Fibroblast of mammary gland (primary cell): ENCODE measurements at regions not wholly inside any gene's neighbourhood (a gene's known extent, or its start where the extent isn't known, plus 50 kb on each side); places are given as distances from the start of the nearest gene placed in this dataset.
"Not testable (repeated sequence)": the region's sequence is repeated elsewhere in the genome, so short reads cannot be mapped to it uniquely, and the experiment has no call there.

ENCODE experiments used
- DNase-seq: peaks from one replicate; pipeline ENCODE4 v3.0.0-alpha.2; 2010; ENCODE audit warnings: low read depth
- H3K4me3 ChIP-seq: 2 replicates; pipeline ENCODE4 v1.5.1; 2011; ENCODE audit warnings: low read depth, mild to moderate bottlenecking, low read length, moderate library complexity; ENCODE audit not compliant: control insufficient read depth
- CTCF ChIP-seq: conservative IDR thresholded peaks from 2 replicates; pipeline ENCODE4 v1.5.1; 2011; ENCODE audit warnings: low read depth, low read length, inconsistent platforms; ENCODE audit not compliant: control insufficient read depth, insufficient read depth

DNA sequence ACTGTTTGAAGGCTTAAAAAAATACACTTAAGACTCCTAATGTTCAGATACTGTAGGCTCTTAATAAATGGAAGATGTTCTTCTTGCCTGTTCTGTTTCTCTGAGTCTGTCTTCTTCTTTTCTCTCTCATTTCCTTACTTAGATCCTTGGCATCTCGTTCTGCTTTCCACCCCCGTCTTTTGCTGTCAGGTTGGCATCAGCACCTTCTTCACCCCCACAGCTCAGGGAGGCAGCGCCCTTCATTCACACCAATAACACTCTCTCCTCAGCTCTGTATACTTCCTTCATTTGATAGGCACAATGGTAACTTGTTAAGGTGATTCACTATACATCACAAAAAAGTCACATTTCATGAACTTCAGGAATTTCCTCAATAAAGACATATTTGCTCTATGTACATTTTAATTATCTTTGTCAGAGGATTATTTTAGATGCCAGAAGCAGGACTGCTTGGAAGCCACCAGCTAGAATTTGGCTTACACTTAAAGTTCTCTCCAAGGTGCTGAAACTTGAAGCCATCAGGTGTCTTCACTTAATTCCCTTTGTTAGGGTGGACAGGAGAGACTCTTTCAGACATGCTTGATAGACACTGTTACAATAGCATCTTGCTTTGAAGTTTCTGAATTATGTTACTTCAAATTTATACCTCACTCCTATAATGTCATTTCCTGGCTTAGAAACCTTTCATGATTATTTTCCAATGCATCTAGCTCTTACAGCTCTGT is 670.1 kb upstream of the C16orf82 start:
- no peak for DNase-seq
- no peak for TF ChIP-seq CTCF

GRCh38 chr16:26413780-26414179 is 652.9 kb upstream of the C16orf82 start:
- DNase-seq: no peak
- no peak for TF ChIP-seq CTCF
- H3K4me3 ChIP-seq: no peak overlapping the region

More for the DNA sequence above, 670.1 kb upstream of the C16orf82 start:
- H3K4me3 ChIP-seq: no peak overlapping the region

DNA sequence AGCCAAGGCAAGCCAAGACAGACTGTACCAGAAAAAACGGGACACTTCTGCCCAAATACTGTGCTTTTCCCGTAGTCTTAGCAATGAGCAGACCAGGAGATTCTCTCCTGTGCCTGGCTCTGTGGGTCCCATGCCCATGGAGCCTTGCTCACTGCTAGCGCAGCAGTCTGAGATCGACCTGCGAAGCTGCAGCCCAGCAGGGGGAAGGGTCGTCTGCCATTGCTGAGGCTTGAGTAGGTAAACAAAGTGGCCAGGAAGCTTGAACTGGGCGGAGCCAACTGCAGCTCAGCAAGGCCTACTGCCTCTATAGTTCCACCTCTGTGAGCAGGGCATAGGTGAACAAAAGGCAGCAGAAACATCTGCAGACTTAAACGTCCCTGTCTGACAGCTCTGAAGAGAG is 647.3 kb upstream of the C16orf82 start:
- H3K4me3 ChIP-seq, DNase-seq: not testable (repeated sequence)

GRCh38 chr16:26430618-26431017 is 636.1 kb upstream of the C16orf82 start:
- no peak for TF ChIP-seq CTCF
- no peak for DNase-seq
- H3K4me3 ChIP-seq: no peak overlapping the region

DNA sequence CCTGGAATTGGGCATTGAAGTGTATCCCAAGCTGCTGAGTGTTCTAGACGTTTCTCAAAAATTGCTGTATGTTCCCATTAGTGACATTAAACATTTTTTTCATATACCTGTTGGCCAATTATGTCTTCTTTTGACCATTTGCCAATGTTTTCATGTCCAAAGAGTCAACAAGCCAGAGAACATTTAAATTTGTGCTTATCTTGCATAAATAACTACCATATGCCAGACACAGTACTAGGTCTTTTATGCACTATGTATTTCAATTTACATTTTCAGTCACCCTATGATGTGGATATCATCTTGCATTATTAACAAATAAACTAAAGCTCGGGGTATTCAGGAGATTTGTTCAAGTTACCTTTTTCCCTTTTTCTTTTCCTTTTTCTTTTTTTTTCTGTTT is 632.9 kb upstream of the C16orf82 start:
- DNase-seq: no peak
- TF ChIP-seq CTCF: no peak
- no peak overlapping the region for H3K4me3 ChIP-seq

GRCh38 chr16:26441178-26441577 is 625.5 kb upstream of the C16orf82 start:
- no peak for TF ChIP-seq CTCF
- no peak for DNase-seq
- no peak overlapping the region for H3K4me3 ChIP-seq

DNA sequence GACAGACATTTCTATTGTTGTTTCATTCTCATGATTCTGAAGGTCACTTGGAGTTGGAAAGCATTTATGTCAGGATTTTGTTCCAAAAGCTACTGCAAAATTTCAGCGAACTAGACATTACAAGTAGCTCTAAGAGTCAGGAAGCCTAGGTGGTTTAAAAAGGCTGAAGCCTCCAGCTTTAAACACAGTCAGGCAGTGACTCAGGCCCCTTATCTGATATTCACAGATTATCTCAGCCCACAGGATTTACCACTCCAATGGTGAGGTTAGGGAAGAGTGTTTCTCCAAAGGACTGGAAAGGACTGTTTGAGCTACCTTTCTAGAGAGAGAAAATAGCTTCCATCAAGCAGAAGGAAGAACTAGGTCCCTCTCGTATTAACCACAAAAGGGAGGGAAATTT is 624.4 kb upstream of the C16orf82 start:
- TF ChIP-seq CTCF: no peak
- no peak for DNase-seq
- no peak overlapping the region for H3K4me3 ChIP-seq
